Glutamatergic neuron (in vitro differentiated cells): ENCODE measurements at regions not wholly inside any gene's neighbourhood (a gene's known extent, or its start where the extent isn't known, plus 50 kb on each side); places are given as distances from the start of the nearest gene placed in this dataset.

Experiments
- DNase-seq: peaks from one replicate; pipeline ENCODE4 v3.0.0; 2022
- H3K27ac Mint-ChIP-seq: one replicate; pipeline ENCODE4 v1.8.0; 2020; ENCODE audit warnings: mild to moderate bottlenecking, mixed read lengths, inconsistent platforms; ENCODE audit not compliant: unreplicated experiment
- H3K27me3 Mint-ChIP-seq: one replicate; pipeline ENCODE4 v1.8.0; 2020; ENCODE audit warnings: mild to moderate bottlenecking, moderate library complexity, mixed read lengths, inconsistent platforms; ENCODE audit not compliant: unreplicated experiment
- H3K36me3 Mint-ChIP-seq: one replicate; pipeline ENCODE4 v1.8.0; 2020; ENCODE audit warnings: mild to moderate bottlenecking, mixed read lengths, inconsistent platforms; ENCODE audit not compliant: unreplicated experiment
- H3K4me1 Mint-ChIP-seq: one replicate; pipeline ENCODE4 v1.8.0; 2020; ENCODE audit warnings: mild to moderate bottlenecking, low read depth, mixed read lengths, inconsistent platforms; ENCODE audit not compliant: unreplicated experiment
- H3K4me3 Mint-ChIP-seq: one replicate; pipeline ENCODE4 v1.8.0; 2020; ENCODE audit warnings: mild to moderate bottlenecking, mixed read lengths, inconsistent platforms; ENCODE audit not compliant: unreplicated experiment
- H3K9me3 Mint-ChIP-seq: one replicate; pipeline ENCODE4 v1.8.0; 2020; ENCODE audit warnings: mild to moderate bottlenecking, moderate library complexity, mixed read lengths, inconsistent platforms; ENCODE audit not compliant: unreplicated experiment
- CTCF ChIP-seq: fragments of 200-600 bp; sonication (generic); IDR thresholded peaks from one replicate; pipeline ENCODE4 v1.5.0; 2021; ENCODE audit not compliant: partially characterized antibody, unreplicated experiment

- H3K36me3 Mint-ChIP-seq: no peaks in the 10 kb centered on the region
- no peaks in the 10 kb centered on the region for H3K27me3 Mint-ChIP-seq
- no peak overlapping the region for H3K27ac Mint-ChIP-seq
- DNase-seq: no peak
- no peak for TF ChIP-seq CTCF
- no peaks in the 10 kb centered on the region for H3K4me1 Mint-ChIP-seq
- H3K9me3 Mint-ChIP-seq: no peaks in the 10 kb centered on the region
- H3K4me3 Mint-ChIP-seq: no peak overlapping the region
Observed at GRCh38 chr4:141389649-141390048, 169.0 kb downstream of the ZNF330 start.

GRCh38 chr4:141390571-141390970, 169.9 kb downstream of the ZNF330 start:
- no peak overlapping the region for H3K27ac Mint-ChIP-seq
- DNase-seq: no peak
- no peaks in the 10 kb centered on the region for H3K27me3 Mint-ChIP-seq
- no peaks in the 10 kb centered on the region for H3K4me1 Mint-ChIP-seq
- H3K36me3 Mint-ChIP-seq: no peaks in the 10 kb centered on the region
- no peak for TF ChIP-seq CTCF
- no peaks in the 10 kb centered on the region for H3K9me3 Mint-ChIP-seq
- no peak overlapping the region for H3K4me3 Mint-ChIP-seq

- Mint-ChIP-seq H3K9me3 (no peaks in the 10 kb centered on the region), H3K27me3 (no peaks in the 10 kb centered on the region), H3K4me1 (no peaks in the 10 kb centered on the region), H3K36me3 (no peaks in the 10 kb centered on the region), H3K27ac (no peak overlapping the region), H3K4me3 (no peak overlapping the region)
- no peak for TF ChIP-seq CTCF
- DNase-seq: no peak
Observed at GRCh38 chr4:141391293-141391692, 170.6 kb downstream of the ZNF330 start.

- no peak for TF ChIP-seq CTCF
- Mint-ChIP-seq H3K27ac (no peak overlapping the region), H3K9me3 (no peaks in the 10 kb centered on the region), H3K36me3 (no peaks in the 10 kb centered on the region), H3K4me3 (no peak overlapping the region), H3K4me1 (no peaks in the 10 kb centered on the region), H3K27me3 (no peaks in the 10 kb centered on the region)
- no peak for DNase-seq
Observed at GRCh38 chr4:141391771-141392170, 171.1 kb downstream of the ZNF330 start.

- H3K4me1 Mint-ChIP-seq: no peaks in the 10 kb centered on the region
- H3K27ac Mint-ChIP-seq: no peak overlapping the region
- no peaks in the 10 kb centered on the region for H3K27me3 Mint-ChIP-seq
- H3K4me3 Mint-ChIP-seq: no peak overlapping the region
- no peaks in the 10 kb centered on the region for H3K36me3 Mint-ChIP-seq
- no peak for TF ChIP-seq CTCF
- H3K9me3 Mint-ChIP-seq: no peaks in the 10 kb centered on the region
- no peak for DNase-seq
Observed at GRCh38 chr4:141395246-141395830, 174.6 kb downstream of the ZNF330 start.
